ENCODE measurements at regions not wholly inside any gene's neighbourhood (a gene's known extent, or its start where the extent isn't known, plus 50 kb on each side); places are given as distances from the start of the nearest gene placed in this dataset.

- 67 to 93% (median 70%) methylated on average over 2 of the region's 2 CpGs for WGBS, 3 donors
- no peak overlapping the region for H3K4me3 ChIP-seq
- no peak overlapping the region for H3K27ac ChIP-seq
- H3K4me1 ChIP-seq (ENCODE audit: insufficient read depth): peaks cover 3% of the 10 kb centered on the region
- no peak for TF ChIP-seq CTCF (IDR thresholded peaks at IDR 0.05)
- TF ChIP-seq POLR2A (IDR thresholded peaks at IDR 0.05): no peak
- no peak for TF ChIP-seq EP300 (IDR thresholded peaks at IDR 0.05)
- DNase-seq: no peak
- no peaks in the 10 kb centered on the region for H3K27me3 ChIP-seq
- no peaks in the 10 kb centered on the region for H3K36me3 ChIP-seq
- intact Hi-C loops (cut with DNase I): no loop called here
- no peaks in the 10 kb centered on the region for H3K9me3 ChIP-seq
Measured at GRCh38 chr1:73167009-73167657, 884.8 kb upstream of the NEGR1 start.

DNA sequence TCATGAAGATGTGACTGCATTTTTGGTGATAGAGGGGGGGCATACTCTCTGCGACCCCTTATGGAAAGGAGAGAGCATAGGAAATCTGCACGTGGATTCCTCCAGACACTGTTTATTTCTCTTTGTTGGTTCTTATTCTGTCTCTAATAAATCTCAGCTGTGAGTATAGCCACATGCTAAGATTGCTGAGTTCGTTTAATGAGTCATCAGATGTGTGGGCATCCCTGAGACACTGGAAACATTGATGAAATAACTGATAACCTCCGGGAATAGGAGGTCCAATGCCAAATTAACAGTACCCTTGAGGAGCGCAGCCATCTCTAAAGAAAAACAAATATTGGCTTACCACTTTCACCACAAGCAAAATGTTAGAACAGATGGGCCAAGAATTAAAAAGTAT, 880.2 kb upstream of the NEGR1 start:
- peaks cover 3% of the 10 kb centered on the region for H3K4me1 ChIP-seq (ENCODE audit: insufficient read depth)
- TF ChIP-seq CTCF (IDR thresholded peaks at IDR 0.05) (no peak), EP300 (IDR thresholded peaks at IDR 0.05) (no peak), POLR2A (IDR thresholded peaks at IDR 0.05) (no peak)
- 3 to 13% (median 5%) methylated on average over 5 of the region's 5 CpGs for WGBS, 3 donors
- no peaks in the 10 kb centered on the region for H3K27me3 ChIP-seq
- no peak for DNase-seq
- H3K36me3 ChIP-seq: no peaks in the 10 kb centered on the region
- intact Hi-C loops (cut with DNase I): no loop called here
- H3K4me3 ChIP-seq: no peak overlapping the region
- H3K9me3 ChIP-seq: no peaks in the 10 kb centered on the region
- H3K27ac ChIP-seq: no peak overlapping the region

DNA sequence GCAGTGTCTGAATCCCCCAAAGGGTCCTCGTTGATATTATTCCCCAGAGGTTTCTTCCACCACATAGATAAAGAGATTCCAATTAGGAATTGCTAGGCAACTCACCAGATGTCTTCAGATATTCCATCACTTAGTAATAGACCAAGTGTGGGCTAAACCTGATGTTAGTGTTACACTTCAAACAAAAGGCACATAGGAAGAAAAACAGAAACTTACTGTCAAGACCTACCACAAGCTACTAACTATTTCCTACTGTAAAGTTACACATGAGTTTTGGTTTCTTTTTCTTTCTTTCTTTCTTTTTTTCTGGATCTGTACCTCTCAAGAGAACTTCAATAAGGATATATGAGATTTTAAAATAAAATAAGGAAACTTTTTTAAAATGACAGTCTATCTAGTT, 879.1 kb upstream of the NEGR1 start:
- Histone ChIP-seq H3K4me3 (no peak overlapping the region), H3K36me3 (no peaks in the 10 kb centered on the region), H3K27me3 (no peaks in the 10 kb centered on the region), H3K27ac (no peak overlapping the region), H3K9me3 (no peaks in the 10 kb centered on the region), H3K4me1 (ENCODE audit: insufficient read depth) (peaks cover 3% of the 10 kb centered on the region)
- intact Hi-C loops (cut with DNase I): no loop called here
- 42 to 43% (median 43%) methylated on average over 1 of the region's 1 CpG for WGBS, 3 donors
- TF ChIP-seq EP300 (IDR thresholded peaks at IDR 0.05) (no peak), CTCF (IDR thresholded peaks at IDR 0.05) (no peak), POLR2A (IDR thresholded peaks at IDR 0.05) (no peak)
- no peak for DNase-seq

GRCh38 chr1:73160759-73161158, 878.4 kb upstream of the NEGR1 start:
- 92 to 100% (median 94%) methylated on average over 1 of the region's 1 CpG for WGBS, 3 donors
- Histone ChIP-seq H3K27me3 (no peaks in the 10 kb centered on the region), H3K9me3 (no peaks in the 10 kb centered on the region), H3K36me3 (no peaks in the 10 kb centered on the region), H3K27ac (no peak overlapping the region), H3K4me1 (ENCODE audit: insufficient read depth) (peaks cover 3% of the 10 kb centered on the region), H3K4me3 (no peak overlapping the region)
- intact Hi-C loops (cut with DNase I): no loop called here
- TF ChIP-seq CTCF (IDR thresholded peaks at IDR 0.05) (no peak), POLR2A (IDR thresholded peaks at IDR 0.05) (no peak), EP300 (IDR thresholded peaks at IDR 0.05) (no peak)
- no peak for DNase-seq

Data from ovary (tissue), 7 donors.